GM20000 (cell line): ENCODE measurements at regions not wholly inside any gene's neighbourhood (a gene's known extent, or its start where the extent isn't known, plus 50 kb on each side); places are given as distances from the start of the nearest gene placed in this dataset.

Experiments
- DNase-seq: peaks from one replicate; pipeline ENCODE4 v3.0.0; 2012; ENCODE audit warnings: low spot score
- CTCF ChIP-seq: IDR thresholded peaks from 2 replicates; pipeline ENCODE4 v1.5.1; 2012; ENCODE audit warnings: mild to moderate bottlenecking, control low read depth; ENCODE audit errors: extremely low read depth, missing control alignments

DNA sequence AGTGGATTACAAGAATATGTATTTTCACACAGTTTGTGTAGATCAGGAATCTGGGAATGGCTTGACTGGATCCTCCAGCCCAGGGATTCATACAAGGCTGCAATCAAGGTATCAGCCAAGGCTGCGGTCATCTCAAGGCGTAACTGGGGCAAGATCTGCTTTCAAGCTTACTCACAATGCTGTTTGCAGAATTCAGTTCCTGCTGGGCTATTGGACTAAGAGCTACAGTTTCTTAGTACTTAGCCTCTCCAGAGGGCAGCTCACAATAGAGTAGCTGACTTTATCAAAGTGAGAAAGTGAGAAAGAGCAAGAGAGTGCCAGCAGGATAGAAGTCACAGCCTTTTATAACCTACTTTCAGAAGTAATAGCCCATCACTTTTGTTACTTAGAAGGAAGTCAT lies 211.0 kb downstream of the MAP2K6 start:
- DNase-seq, result no peak
- TF ChIP-seq CTCF, result no peak

GRCh38 chr17:69630056-69630635 lies 215.6 kb downstream of the MAP2K6 start:
- TF ChIP-seq CTCF, result no peak
- DNase-seq, result no peak

DNA sequence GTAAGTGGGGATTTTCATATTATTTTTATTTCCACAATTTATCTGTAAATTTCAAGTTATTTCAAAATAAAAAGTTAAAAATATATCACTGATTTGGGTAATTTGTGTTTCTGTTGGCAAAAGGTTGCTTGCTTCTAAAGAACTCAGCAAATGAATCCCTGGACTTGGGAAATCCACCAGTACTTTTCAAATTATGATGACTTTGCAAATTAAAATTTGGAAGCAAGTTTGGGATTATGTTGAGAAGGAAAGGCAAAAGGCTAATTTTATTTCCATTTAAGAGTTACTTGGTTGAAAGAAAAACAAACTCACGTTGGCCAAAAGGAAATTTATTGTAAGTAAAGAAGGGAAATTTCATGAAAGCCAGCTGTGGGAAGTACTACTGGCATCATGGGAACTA lies 220.3 kb downstream of the MAP2K6 start:
- TF ChIP-seq CTCF, result no peak
- DNase-seq, result no peak

DNA sequence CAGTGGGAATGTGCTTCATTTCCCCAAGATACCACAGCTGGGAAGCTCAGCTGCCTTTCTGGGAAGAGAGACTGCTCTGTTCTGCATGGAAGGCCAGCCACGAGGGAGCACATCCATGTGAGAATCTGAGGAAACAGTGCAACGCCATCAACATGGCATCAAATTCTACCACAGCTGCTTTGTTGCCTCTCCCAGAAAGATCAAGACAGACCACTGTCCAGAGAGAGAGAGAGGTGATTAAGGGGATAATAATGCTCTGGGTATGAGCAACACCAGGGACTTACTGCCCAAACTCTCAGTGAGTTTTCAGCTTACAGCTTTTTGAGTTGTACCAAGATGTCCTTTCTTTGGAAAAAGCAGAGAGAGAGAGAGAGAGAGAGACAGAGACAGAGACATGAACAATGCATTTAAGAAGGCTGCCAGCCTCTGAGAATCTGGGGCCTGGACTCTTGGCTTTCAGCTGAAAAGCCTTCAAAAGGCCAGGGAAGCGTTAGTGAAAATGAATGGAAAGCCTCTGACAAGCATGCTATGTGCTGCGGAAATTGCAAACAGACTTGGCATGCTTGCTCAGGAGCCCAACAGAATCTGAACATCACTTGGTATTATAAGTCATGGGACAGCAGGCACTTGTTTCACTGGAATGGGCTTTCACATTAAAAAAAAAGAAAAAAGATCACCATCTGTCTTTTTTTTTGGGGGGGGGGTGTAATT lies 223.1 kb downstream of the MAP2K6 start:
- DNase-seq, result no peak
- no peak for TF ChIP-seq CTCF

GRCh38 chr17:69639096-69639495 lies 224.6 kb downstream of the MAP2K6 start:
- TF ChIP-seq CTCF, result no peak
- DNase-seq, result no peak

- no peak for DNase-seq
- no peak for TF ChIP-seq CTCF
Observed at GRCh38 chr17:69640073-69640472, 225.6 kb downstream of the MAP2K6 start.

- no peak for TF ChIP-seq CTCF
- DNase-seq, result no peak
Observed at GRCh38 chr17:69643686-69644085, 229.2 kb downstream of the MAP2K6 start.
